SK-N-SH (cell line): ENCODE measurements at regions not wholly inside any gene's neighbourhood (a gene's known extent, or its start where the extent isn't known, plus 50 kb on each side); places are given as distances from the start of the nearest gene placed in this dataset.

Experiments used
- CTCF ChIA-PET: fragments of 300-600, 350-600 bp; formaldehyde crosslinking; extraction: SDS; loops from one replicate; lab custom pipeline; 2021; lab: Yijun Ruan, JAX
- POLR2A ChIA-PET: fragments of 350-600 bp; sonication (Branson Sonifier 250); formaldehyde crosslinking; extraction: SDS; loops from one replicate; lab custom pipeline; 2020; ENCODE audit warnings: antibody characterized with exemption, inconsistent platforms; lab: Yijun Ruan, JAX
- DNase-seq: peaks from one replicate; pipeline ENCODE4 v3.0.0; 2012
- H2AFZ ChIP-seq: fragments of 200-600 bp; sonication (generic); 2 replicates; pipeline ENCODE4 v1.8.1; 2016; ENCODE audit warnings: antibody characterized with exemption, mild to moderate bottlenecking, low read depth
- H3F3A ChIP-seq: fragments of 200-600 bp; sonication (generic); replicated peaks from 2 replicates; pipeline ENCODE3; 2016; ENCODE audit warnings: antibody characterized with exemption, mild to moderate bottlenecking; ENCODE audit not compliant: insufficient read depth
- H3K27ac ChIP-seq, 2 experiments: fragments of 200-500 bp in 1 of 2; fragments of 200-600 bp in 1 of 2; sonication (Bioruptor generic) in 1 of 2; sonication (generic), shearing (Covaris generic) in 1 of 2; 2 replicates each; pipeline versions ENCODE4 v1.5.1 to v1.6.1; 2014 to 2016; ENCODE audit warnings: low read depth in 2 of 2, inconsistent platforms in 1 of 2, low read length in 1 of 2, mild to moderate bottlenecking in 1 of 2, mixed read lengths in 1 of 2
- H3K27me3 ChIP-seq: fragments of 200-600 bp; sonication (generic), shearing (Covaris generic); 2 replicates; pipeline ENCODE4 v1.6.1; 2016; ENCODE audit warnings: mixed run types; ENCODE audit not compliant: insufficient read depth
- H3K36me3 ChIP-seq, 2 experiments: fragments of 200-500 bp in 1 of 2; fragments of 200-600 bp in 1 of 2; sonication (Bioruptor generic) in 1 of 2; sonication (generic) in 1 of 2; replicated peaks in 1 of 2; 2 replicates each; pipeline versions ENCODE3 to v1.5.1; 2014 to 2016; ENCODE audit warnings: low read length in 1 of 2, mild to moderate bottlenecking in 1 of 2; ENCODE audit not compliant: insufficient read depth in 2 of 2, control insufficient read depth in 1 of 2
- H3K4me1 ChIP-seq, 2 experiments: fragments of 200-500 bp in 1 of 2; fragments of 200-600 bp in 1 of 2; sonication (Bioruptor generic) in 1 of 2; sonication (generic), shearing (Covaris generic) in 1 of 2; 2 replicates each; pipeline versions ENCODE4 v1.5.1 to v1.6.1; 2014 to 2016; ENCODE audit warnings: low read depth in 1 of 2, low read length in 1 of 2, mixed run types in 1 of 2; ENCODE audit not compliant: insufficient read depth in 2 of 2, control insufficient read depth in 1 of 2
- H3K4me2 ChIP-seq: fragments of 200-600 bp; sonication (generic), shearing (Covaris generic); 2 replicates; pipeline ENCODE4 v1.6.1; 2017; ENCODE audit warnings: mixed run types
- H3K4me3 ChIP-seq, 2 experiments: fragments of 200-500 bp in 1 of 2; fragments of 200-600 bp in 1 of 2; sonication (Bioruptor generic) in 1 of 2; sonication (generic), shearing (Covaris generic) in 1 of 2; 2 replicates each; pipeline versions ENCODE4 v1.5.1 to v1.8.1; 2014 to 2016; ENCODE audit warnings: low read depth in 2 of 2, inconsistent platforms in 1 of 2, low read length in 1 of 2, mild to moderate bottlenecking in 1 of 2, mixed read lengths in 1 of 2, moderate library complexity in 1 of 2
- H3K79me2 ChIP-seq: fragments of 200-600 bp; sonication (generic); 2 replicates; pipeline ENCODE4 v1.8.1; 2017; ENCODE audit warnings: mild to moderate bottlenecking; ENCODE audit not compliant: insufficient read depth
- H3K9ac ChIP-seq: fragments of 200-600 bp; sonication (generic); 2 replicates; pipeline ENCODE4 v1.6.1; 2017; ENCODE audit warnings: mixed run types
- H3K9me2 ChIP-seq: fragments of 200-600 bp; sonication (generic); 2 replicates; pipeline ENCODE4 v1.6.1; 2017; ENCODE audit warnings: mixed run types
- H3K9me3 ChIP-seq: fragments of 200-600 bp; sonication (generic); 2 replicates; pipeline ENCODE4 v1.6.1; 2017; ENCODE audit warnings: mixed run types, mild to moderate bottlenecking, moderate library complexity
- H4K20me1 ChIP-seq: fragments of 200-600 bp; sonication (generic); 2 replicates; pipeline ENCODE4 v1.6.1; 2017; ENCODE audit warnings: mild to moderate bottlenecking, mixed run types; ENCODE audit not compliant: insufficient read depth
- CHD2 ChIP-seq: fragments of 150-350 bp; IDR thresholded peaks from 2 replicates; pipeline ENCODE4 v1.6.1; 2018; ENCODE audit warnings: low read length; ENCODE audit not compliant: partially characterized antibody
- ELF1 ChIP-seq: IDR thresholded peaks from 2 replicates; pipeline ENCODE4 v1.4.0; 2012
- EP300 ChIP-seq, 2 experiments: IDR thresholded peaks; 2 replicates each; pipeline versions ENCODE4 v1.4.0 to v1.6.1; 2012; ENCODE audit warnings: borderline replicate concordance in 1 of 2, low read depth in 1 of 2, low read length in 1 of 2
- EZH2phosphoT487 ChIP-seq: fragments of 200-600 bp; sonication (generic); IDR thresholded peaks from 2 replicates; pipeline ENCODE4 v1.6.1; 2017; ENCODE audit warnings: low read depth, mixed run types, mild to moderate bottlenecking, antibody characterized with exemption, moderate library complexity, borderline replicate concordance
- FOXJ3 ChIP-seq: sonication (generic); formaldehyde crosslinking; IDR thresholded peaks from 2 replicates; pipeline ENCODE4 v1.5.1; 2020; ENCODE audit warnings: mild to moderate bottlenecking, missing genetic modification reagents
- FOXM1 ChIP-seq: IDR thresholded peaks from 2 replicates; pipeline ENCODE4 v1.4.0; 2012; ENCODE audit warnings: low read depth, mild to moderate bottlenecking
- GABPA ChIP-seq: IDR thresholded peaks from 2 replicates; pipeline ENCODE4 v1.4.0; 2012; ENCODE audit warnings: low read depth, mild to moderate bottlenecking
- GATA2 ChIP-seq: sonication (generic); formaldehyde crosslinking; IDR thresholded peaks from 2 replicates; pipeline ENCODE4 v1.5.0; 2020; ENCODE audit warnings: mild to moderate bottlenecking, missing genetic modification reagents
- NRF1 ChIP-seq: IDR thresholded peaks from 2 replicates; pipeline ENCODE4 v1.6.1; 2012; ENCODE audit warnings: low read depth, mild to moderate bottlenecking, low read length
- POLR2AphosphoS5 ChIP-seq: IDR thresholded peaks from 2 replicates; pipeline ENCODE4 v1.6.1; 2012; ENCODE audit warnings: low read depth, low read length
- RCOR1 ChIP-seq: fragments of 150-350 bp; IDR thresholded peaks from 2 replicates; pipeline ENCODE4 v1.6.1; 2017; ENCODE audit warnings: antibody characterized with exemption, low read length
- SIN3A ChIP-seq: IDR thresholded peaks from 2 replicates; pipeline ENCODE4 v1.6.1; 2012; ENCODE audit warnings: low read depth, mild to moderate bottlenecking, low read length, moderate library complexity, borderline replicate concordance
- SMC3 ChIP-seq: IDR thresholded peaks from 2 replicates; pipeline ENCODE4 v1.6.1; 2012; ENCODE audit warnings: low read depth, low read length, improper control_type of control experiment
- TEAD4 ChIP-seq: IDR thresholded peaks from 2 replicates; pipeline ENCODE4 v1.4.0; 2012; ENCODE audit warnings: mild to moderate bottlenecking, borderline replicate concordance; ENCODE audit not compliant: insufficient read depth
- WGBS: methylation state at CpG from one replicate; pipeline ENCODE4 v1.1.6; 2017; ENCODE audit warnings: low lambda C conversion rate; 5-methylcytosine and 5-hydroxymethylcytosine counted together
- TF ChIP-seq, protein P1 (sequence below): IDR thresholded peaks from 2 replicates; pipeline ENCODE4 v1.6.1; 2012; ENCODE audit warnings: mild to moderate bottlenecking, low read depth, low read length, moderate library complexity
- TF ChIP-seq, protein P2 (sequence below): fragments of 200-600 bp; sonication (generic); IDR thresholded peaks from 2 replicates; pipeline ENCODE4 v1.6.1; 2017; ENCODE audit warnings: antibody characterized with exemption, mild to moderate bottlenecking, moderate library complexity
- TF ChIP-seq, protein P3 (sequence below): IDR thresholded peaks from 2 replicates; pipeline ENCODE4 v1.4.0; 2012; ENCODE audit warnings: low read depth, borderline replicate concordance
- TF ChIP-seq, protein P4 (sequence below): IDR thresholded peaks from 2 replicates; pipeline ENCODE4 v1.4.0; 2012; ENCODE audit warnings: low read depth, borderline replicate concordance
- TF ChIP-seq, protein P5 (sequence below): fragments of 150-350 bp; IDR thresholded peaks from 2 replicates; pipeline ENCODE4 v1.6.1; 2017; ENCODE audit warnings: antibody characterized with exemption, low read length, low read depth, borderline replicate concordance

DNA sequence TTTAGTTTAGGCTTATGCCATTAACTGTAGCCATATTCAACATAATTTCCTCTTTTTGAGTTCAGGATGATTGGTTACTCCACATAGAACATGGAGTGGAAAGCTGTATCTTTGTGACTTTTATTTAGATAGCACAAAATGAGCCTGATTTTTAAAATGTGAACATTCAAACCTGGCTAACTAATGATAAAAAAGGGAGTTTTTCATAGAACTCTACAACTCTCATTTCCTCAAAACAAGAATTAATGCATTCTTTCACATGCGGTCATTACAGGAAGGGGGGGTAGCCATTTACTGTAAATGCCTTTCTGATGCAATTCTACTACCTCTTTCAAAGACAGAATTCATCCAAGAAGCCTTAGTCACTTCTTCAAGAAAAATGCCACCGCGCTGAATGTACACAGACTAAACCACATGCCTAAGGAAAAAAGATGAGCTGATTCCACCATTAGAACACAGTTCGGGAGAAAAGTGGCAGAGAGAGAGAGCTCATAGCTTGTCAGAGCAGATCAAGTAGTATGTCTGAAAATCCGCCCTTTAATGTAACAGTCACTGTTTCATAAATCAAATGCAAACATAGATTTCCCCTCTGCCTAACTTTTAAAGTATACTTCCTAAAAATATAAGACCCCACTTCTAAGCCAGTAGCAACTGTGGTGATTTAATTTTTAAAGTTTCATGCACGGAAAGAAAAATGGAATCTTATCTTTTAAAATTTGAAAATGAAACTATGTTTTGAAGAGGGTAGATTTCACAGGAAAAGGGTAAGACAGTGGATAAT, 226.4 kb upstream of the KLF14 start (continued):
- TF ChIP-seq EP300 (IDR thresholded peaks at IDR 0.05; ENCODE audit: borderline replicate concordance in 1 of 2, low read depth in 1 of 2, low read length in 1 of 2) (peak; percentile 68 to 99), TEAD4 (peak; percentile 94)
- TF ChIP-seq, protein P1, sequence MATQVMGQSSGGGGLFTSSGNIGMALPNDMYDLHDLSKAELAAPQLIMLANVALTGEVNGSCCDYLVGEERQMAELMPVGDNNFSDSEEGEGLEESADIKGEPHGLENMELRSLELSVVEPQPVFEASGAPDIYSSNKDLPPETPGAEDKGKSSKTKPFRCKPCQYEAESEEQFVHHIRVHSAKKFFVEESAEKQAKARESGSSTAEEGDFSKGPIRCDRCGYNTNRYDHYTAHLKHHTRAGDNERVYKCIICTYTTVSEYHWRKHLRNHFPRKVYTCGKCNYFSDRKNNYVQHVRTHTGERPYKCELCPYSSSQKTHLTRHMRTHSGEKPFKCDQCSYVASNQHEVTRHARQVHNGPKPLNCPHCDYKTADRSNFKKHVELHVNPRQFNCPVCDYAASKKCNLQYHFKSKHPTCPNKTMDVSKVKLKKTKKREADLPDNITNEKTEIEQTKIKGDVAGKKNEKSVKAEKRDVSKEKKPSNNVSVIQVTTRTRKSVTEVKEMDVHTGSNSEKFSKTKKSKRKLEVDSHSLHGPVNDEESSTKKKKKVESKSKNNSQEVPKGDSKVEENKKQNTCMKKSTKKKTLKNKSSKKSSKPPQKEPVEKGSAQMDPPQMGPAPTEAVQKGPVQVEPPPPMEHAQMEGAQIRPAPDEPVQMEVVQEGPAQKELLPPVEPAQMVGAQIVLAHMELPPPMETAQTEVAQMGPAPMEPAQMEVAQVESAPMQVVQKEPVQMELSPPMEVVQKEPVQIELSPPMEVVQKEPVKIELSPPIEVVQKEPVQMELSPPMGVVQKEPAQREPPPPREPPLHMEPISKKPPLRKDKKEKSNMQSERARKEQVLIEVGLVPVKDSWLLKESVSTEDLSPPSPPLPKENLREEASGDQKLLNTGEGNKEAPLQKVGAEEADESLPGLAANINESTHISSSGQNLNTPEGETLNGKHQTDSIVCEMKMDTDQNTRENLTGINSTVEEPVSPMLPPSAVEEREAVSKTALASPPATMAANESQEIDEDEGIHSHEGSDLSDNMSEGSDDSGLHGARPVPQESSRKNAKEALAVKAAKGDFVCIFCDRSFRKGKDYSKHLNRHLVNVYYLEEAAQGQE = peak; percentile 71
- TF ChIP-seq, protein P2, sequence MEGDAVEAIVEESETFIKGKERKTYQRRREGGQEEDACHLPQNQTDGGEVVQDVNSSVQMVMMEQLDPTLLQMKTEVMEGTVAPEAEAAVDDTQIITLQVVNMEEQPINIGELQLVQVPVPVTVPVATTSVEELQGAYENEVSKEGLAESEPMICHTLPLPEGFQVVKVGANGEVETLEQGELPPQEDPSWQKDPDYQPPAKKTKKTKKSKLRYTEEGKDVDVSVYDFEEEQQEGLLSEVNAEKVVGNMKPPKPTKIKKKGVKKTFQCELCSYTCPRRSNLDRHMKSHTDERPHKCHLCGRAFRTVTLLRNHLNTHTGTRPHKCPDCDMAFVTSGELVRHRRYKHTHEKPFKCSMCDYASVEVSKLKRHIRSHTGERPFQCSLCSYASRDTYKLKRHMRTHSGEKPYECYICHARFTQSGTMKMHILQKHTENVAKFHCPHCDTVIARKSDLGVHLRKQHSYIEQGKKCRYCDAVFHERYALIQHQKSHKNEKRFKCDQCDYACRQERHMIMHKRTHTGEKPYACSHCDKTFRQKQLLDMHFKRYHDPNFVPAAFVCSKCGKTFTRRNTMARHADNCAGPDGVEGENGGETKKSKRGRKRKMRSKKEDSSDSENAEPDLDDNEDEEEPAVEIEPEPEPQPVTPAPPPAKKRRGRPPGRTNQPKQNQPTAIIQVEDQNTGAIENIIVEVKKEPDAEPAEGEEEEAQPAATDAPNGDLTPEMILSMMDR = no peak

DNA sequence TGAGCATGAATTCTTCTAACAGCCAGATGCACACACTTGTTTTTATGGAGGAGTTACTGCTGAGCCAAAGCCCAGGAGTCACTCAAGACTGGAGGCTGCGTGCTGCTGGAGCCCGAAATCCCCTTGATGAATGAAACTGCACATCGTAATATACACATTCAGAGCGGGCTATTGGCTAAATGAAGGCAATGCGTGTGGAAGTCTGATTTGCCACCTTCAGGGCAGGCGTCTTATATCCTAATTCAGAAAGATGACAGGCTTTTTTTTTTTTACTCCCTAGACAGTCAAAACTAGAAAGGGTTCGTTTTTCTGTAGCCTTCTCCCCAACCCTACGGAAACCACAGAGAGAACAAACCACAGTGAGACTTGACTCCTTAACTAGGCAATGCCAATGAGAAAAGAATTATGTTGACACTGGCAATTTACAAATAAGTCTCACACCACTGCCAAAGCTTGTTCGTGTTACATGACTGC, 227.2 kb upstream of the KLF14 start:
- 33% methylated on average over 9 of the region's 9 CpGs for WGBS
- ChIA-PET CTCF (interaction anchor here (0.6 to 4.7 kb wide), 5 partner anchors 9 to 79 kb away, joined by 3 to 21 read pairs (median 11); no protein-coding TSS in a partner anchor), POLR2A (no interaction called here)
- Histone ChIP-seq H3K27ac (peak overlapping the region; percentile 92 to 100), H3K4me2 (peak overlapping the region; percentile 59), H3K4me1 (peaks cover 4 to 50% of the 10 kb centered on the region in 2 experiments), H3K9me3 (no peaks in the 10 kb centered on the region), H3K36me3 (peaks cover 0 to 34% of the 10 kb centered on the region in 2 experiments), H3K9ac (peak overlapping the region; percentile 92), H3K79me2 (peaks cover 59% of the 10 kb centered on the region), H3F3A (peaks cover 61% of the 10 kb centered on the region), H4K20me1 (no peaks in the 10 kb centered on the region), H3K27me3 (no peaks in the 10 kb centered on the region), H3K9me2 (no peaks in the 10 kb centered on the region), H2AFZ (no peak overlapping the region), H3K4me3 (peak overlapping the region; percentile 43 to 57; a peak in 3 of 4 replicates)
- no peak for DNase-seq
- TF ChIP-seq, protein P3, sequence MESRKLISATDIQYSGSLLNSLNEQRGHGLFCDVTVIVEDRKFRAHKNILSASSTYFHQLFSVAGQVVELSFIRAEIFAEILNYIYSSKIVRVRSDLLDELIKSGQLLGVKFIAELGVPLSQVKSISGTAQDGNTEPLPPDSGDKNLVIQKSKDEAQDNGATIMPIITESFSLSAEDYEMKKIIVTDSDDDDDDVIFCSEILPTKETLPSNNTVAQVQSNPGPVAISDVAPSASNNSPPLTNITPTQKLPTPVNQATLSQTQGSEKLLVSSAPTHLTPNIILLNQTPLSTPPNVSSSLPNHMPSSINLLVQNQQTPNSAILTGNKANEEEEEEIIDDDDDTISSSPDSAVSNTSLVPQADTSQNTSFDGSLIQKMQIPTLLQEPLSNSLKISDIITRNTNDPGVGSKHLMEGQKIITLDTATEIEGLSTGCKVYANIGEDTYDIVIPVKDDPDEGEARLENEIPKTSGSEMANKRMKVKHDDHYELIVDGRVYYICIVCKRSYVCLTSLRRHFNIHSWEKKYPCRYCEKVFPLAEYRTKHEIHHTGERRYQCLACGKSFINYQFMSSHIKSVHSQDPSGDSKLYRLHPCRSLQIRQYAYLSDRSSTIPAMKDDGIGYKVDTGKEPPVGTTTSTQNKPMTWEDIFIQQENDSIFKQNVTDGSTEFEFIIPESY = no peak
- TF ChIP-seq FOXM1 (no peak), SIN3A (peak; percentile 57; the same call in 1 of the 2 replicates), TEAD4 (no peak), POLR2AphosphoS5 (peak; percentile 72; the same call in 1 of the 2 replicates), ELF1 (no peak), EZH2phosphoT487 (no peak), CHD2 (no peak), EP300 (IDR thresholded peaks at IDR 0.05; ENCODE audit: borderline replicate concordance in 1 of 2, low read depth in 1 of 2, low read length in 1 of 2) (no peak), RCOR1 (no peak), GATA2 (CRISPR knock-in tag) (no peak), SMC3 (no peak), FOXJ3 (no peak), NRF1 (no peak), GABPA (no peak)
- TF ChIP-seq, protein P4, sequence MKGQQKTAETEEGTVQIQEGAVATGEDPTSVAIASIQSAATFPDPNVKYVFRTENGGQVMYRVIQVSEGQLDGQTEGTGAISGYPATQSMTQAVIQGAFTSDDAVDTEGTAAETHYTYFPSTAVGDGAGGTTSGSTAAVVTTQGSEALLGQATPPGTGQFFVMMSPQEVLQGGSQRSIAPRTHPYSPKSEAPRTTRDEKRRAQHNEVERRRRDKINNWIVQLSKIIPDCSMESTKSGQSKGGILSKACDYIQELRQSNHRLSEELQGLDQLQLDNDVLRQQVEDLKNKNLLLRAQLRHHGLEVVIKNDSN = no peak
- TF ChIP-seq, protein P5, sequence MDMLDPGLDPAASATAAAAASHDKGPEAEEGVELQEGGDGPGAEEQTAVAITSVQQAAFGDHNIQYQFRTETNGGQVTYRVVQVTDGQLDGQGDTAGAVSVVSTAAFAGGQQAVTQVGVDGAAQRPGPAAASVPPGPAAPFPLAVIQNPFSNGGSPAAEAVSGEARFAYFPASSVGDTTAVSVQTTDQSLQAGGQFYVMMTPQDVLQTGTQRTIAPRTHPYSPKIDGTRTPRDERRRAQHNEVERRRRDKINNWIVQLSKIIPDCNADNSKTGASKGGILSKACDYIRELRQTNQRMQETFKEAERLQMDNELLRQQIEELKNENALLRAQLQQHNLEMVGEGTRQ = no peak
